ENCODE measurements at regions not wholly inside any gene's neighbourhood (a gene's known extent, or its start where the extent isn't known, plus 50 kb on each side); places are given as distances from the start of the nearest gene placed in this dataset.
"Not testable (repeated sequence)": the region's sequence is repeated elsewhere in the genome, so short reads cannot be mapped to it uniquely, and the experiment has no call there.

- no peak for DNase-seq (ENCODE audit: low read depth in 2 of 2)
Observed at GRCh38 chr5:154624341-154624740, 130.8 kb upstream of the LARP1 start.

GRCh38 chr5:154620411-154620810, 134.8 kb upstream of the LARP1 start:
- DNase-seq (ENCODE audit: low read depth in 2 of 2): no peak

GRCh38 chr5:154618696-154619095, 136.5 kb upstream of the LARP1 start:
- no peak for DNase-seq (ENCODE audit: low read depth in 2 of 2)

GRCh38 chr5:154614595-154614994, 136.6 kb upstream of the HAND1 start:
- no peak for DNase-seq (ENCODE audit: low read depth in 2 of 2)

GRCh38 chr5:154614125-154614524, 136.1 kb upstream of the HAND1 start:
- no peak for DNase-seq (ENCODE audit: low read depth in 2 of 2)

- no peak for DNase-seq (ENCODE audit: low read depth in 2 of 2)
Observed at GRCh38 chr5:154612666-154613065, 134.6 kb upstream of the HAND1 start.

GRCh38 chr5:154611341-154611767, 133.3 kb upstream of the HAND1 start:
- no peak for DNase-seq (ENCODE audit: low read depth in 2 of 2)

- peak in 1 of 2 donors; percentile 8 for DNase-seq (ENCODE audit: low read depth in 2 of 2)
Observed at GRCh38 chr5:154610321-154611154, 132.5 kb upstream of the HAND1 start.

GRCh38 chr5:154609251-154609650, 131.2 kb upstream of the HAND1 start:
- DNase-seq (ENCODE audit: low read depth in 2 of 2): no peak

- DNase-seq (ENCODE audit: low read depth in 2 of 2): no peak
Observed at GRCh38 chr5:154608531-154609011, 130.5 kb upstream of the HAND1 start.

GRCh38 chr5:154607746-154608145, 129.7 kb upstream of the HAND1 start:
- no peak for DNase-seq (ENCODE audit: low read depth in 2 of 2)

- DNase-seq (ENCODE audit: low read depth in 2 of 2): no peak
Observed at GRCh38 chr5:154606246-154606645, 128.2 kb upstream of the HAND1 start.

GRCh38 chr5:154603953-154604679, 126.1 kb upstream of the HAND1 start:
- DNase-seq (ENCODE audit: low read depth in 2 of 2): no peak

- DNase-seq (ENCODE audit: low read depth in 2 of 2): no peak
Observed at GRCh38 chr5:154603485-154603884, 125.5 kb upstream of the HAND1 start.

- no peak for DNase-seq (ENCODE audit: low read depth in 2 of 2)
Observed at GRCh38 chr5:154603011-154603410, 125.0 kb upstream of the HAND1 start.

GRCh38 chr5:154601014-154601413, 123.0 kb upstream of the HAND1 start:
- DNase-seq (ENCODE audit: low read depth in 2 of 2): no peak

- DNase-seq (ENCODE audit: low read depth in 2 of 2): no peak
Observed at GRCh38 chr5:154598021-154598420, 120.0 kb upstream of the HAND1 start.

GRCh38 chr5:154596844-154597243, 118.8 kb upstream of the HAND1 start:
- DNase-seq (ENCODE audit: low read depth in 2 of 2): not testable (repeated sequence)

GRCh38 chr5:154595662-154596061, 117.6 kb upstream of the HAND1 start:
- no peak for DNase-seq (ENCODE audit: low read depth in 2 of 2)

GRCh38 chr5:154593796-154594195, 115.8 kb upstream of the HAND1 start:
- no peak for DNase-seq (ENCODE audit: low read depth in 2 of 2)

GRCh38 chr5:154593071-154593470, 115.0 kb upstream of the HAND1 start:
- DNase-seq (ENCODE audit: low read depth in 2 of 2): no peak

- no peak for DNase-seq (ENCODE audit: low read depth in 2 of 2)
Observed at GRCh38 chr5:154590093-154590724, 112.2 kb upstream of the HAND1 start.
